OCI-LY3 (cell line): ENCODE measurements at regions not wholly inside any gene's neighbourhood (a gene's known extent, or its start where the extent isn't known, plus 50 kb on each side); places are given as distances from the start of the nearest gene placed in this dataset.

Source experiments
- EZH2phosphoT487 ChIP-seq: fragments of 200-600 bp; shearing (Covaris generic); IDR thresholded peaks from 2 replicates; pipeline ENCODE4 v1.6.1; 2018; ENCODE audit warnings: antibody characterized with exemption, mixed run types, low read depth
- TF ChIP-seq, protein P1 (sequence below): fragments of 200-600, 300-600 bp; sonication (generic); IDR thresholded peaks from 2 replicates; pipeline ENCODE4 v1.5.1; 2014; ENCODE audit warnings: antibody characterized with exemption, low read length, low read depth

DNA sequence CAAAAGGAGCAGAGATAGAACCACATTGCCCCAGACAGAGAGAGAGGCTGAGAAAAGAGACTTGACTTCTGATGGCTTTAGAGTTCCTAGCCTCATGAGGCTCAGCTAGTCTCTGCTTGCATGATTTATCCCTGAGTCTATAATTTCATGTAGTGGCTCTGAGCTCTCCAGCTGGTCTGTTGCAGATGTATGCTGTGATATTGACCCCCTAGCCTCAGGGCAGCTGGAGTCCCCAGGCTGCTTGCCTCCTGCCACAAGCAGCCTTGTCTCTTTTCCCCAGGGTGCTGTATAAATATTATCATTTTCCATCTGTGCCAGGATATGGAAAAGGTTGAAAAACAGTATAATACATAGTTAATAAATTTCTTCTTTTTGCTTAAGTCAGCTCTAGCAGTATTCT is 467.6 kb upstream of the CWC22 start:
- TF ChIP-seq, protein P1, sequence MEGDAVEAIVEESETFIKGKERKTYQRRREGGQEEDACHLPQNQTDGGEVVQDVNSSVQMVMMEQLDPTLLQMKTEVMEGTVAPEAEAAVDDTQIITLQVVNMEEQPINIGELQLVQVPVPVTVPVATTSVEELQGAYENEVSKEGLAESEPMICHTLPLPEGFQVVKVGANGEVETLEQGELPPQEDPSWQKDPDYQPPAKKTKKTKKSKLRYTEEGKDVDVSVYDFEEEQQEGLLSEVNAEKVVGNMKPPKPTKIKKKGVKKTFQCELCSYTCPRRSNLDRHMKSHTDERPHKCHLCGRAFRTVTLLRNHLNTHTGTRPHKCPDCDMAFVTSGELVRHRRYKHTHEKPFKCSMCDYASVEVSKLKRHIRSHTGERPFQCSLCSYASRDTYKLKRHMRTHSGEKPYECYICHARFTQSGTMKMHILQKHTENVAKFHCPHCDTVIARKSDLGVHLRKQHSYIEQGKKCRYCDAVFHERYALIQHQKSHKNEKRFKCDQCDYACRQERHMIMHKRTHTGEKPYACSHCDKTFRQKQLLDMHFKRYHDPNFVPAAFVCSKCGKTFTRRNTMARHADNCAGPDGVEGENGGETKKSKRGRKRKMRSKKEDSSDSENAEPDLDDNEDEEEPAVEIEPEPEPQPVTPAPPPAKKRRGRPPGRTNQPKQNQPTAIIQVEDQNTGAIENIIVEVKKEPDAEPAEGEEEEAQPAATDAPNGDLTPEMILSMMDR = no peak
- TF ChIP-seq EZH2phosphoT487 = no peak
